Suprapubic skin (tissue), 3 donors: ENCODE measurements at regions not wholly inside any gene's neighbourhood (a gene's known extent, or its start where the extent isn't known, plus 50 kb on each side); places are given as distances from the start of the nearest gene placed in this dataset.
"Not testable (repeated sequence)": the region's sequence is repeated elsewhere in the genome, so short reads cannot be mapped to it uniquely, and the experiment has no call there.

Experiments
- CTCF ChIP-seq, 2 donors: fragments of 200-600 bp in 1 of 2; fragments of 450-650 bp in 1 of 2; sonication (generic) in 1 of 2; IDR thresholded peaks; one replicate each; pipeline ENCODE4 v1.5.1; 2016 to 2019; ENCODE audit warnings: antibody characterized with exemption in 2 of 2, mild to moderate bottlenecking in 1 of 2, moderate library complexity in 1 of 2
- POLR2A ChIP-seq, 2 donors: fragments of 450-650 bp; IDR thresholded peaks; one replicate each; pipeline ENCODE4 v1.6.1; 2017; ENCODE audit warnings: antibody characterized with exemption in 2 of 2, mild to moderate bottlenecking in 2 of 2, moderate library complexity in 2 of 2

GRCh38 chr22:11298126-11298893, 4229.7 kb upstream of the OR11H1 start:
- not testable (repeated sequence) for TF ChIP-seq CTCF, POLR2A (IDR thresholded peaks at IDR 0.05)
